ENCODE measurements at regions not wholly inside any gene's neighbourhood (a gene's known extent, or its start where the extent isn't known, plus 50 kb on each side); places are given as distances from the start of the nearest gene placed in this dataset.
"Not testable (repeated sequence)": the region's sequence is repeated elsewhere in the genome, so short reads cannot be mapped to it uniquely, and the experiment has no call there.

- TF ChIP-seq, protein P1, sequence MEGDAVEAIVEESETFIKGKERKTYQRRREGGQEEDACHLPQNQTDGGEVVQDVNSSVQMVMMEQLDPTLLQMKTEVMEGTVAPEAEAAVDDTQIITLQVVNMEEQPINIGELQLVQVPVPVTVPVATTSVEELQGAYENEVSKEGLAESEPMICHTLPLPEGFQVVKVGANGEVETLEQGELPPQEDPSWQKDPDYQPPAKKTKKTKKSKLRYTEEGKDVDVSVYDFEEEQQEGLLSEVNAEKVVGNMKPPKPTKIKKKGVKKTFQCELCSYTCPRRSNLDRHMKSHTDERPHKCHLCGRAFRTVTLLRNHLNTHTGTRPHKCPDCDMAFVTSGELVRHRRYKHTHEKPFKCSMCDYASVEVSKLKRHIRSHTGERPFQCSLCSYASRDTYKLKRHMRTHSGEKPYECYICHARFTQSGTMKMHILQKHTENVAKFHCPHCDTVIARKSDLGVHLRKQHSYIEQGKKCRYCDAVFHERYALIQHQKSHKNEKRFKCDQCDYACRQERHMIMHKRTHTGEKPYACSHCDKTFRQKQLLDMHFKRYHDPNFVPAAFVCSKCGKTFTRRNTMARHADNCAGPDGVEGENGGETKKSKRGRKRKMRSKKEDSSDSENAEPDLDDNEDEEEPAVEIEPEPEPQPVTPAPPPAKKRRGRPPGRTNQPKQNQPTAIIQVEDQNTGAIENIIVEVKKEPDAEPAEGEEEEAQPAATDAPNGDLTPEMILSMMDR (IDR thresholded peaks at IDR 0.05): not testable (repeated sequence)
- not testable (repeated sequence) for TF ChIP-seq POLR2A, EP300 (IDR thresholded peaks at IDR 0.05)
Observed at GRCh38 chr10:53326401-53327305, 554.1 kb upstream of the MBL2 start.

All from gastroesophageal sphincter (tissue), 3 donors.